K562 (cell line): ENCODE measurements at regions not wholly inside any gene's neighbourhood (a gene's known extent, or its start where the extent isn't known, plus 50 kb on each side); places are given as distances from the start of the nearest gene placed in this dataset.

Experiments used
- ATAC-seq: fragments of 200-7000 bp; cut with Tn5 transposase; 3 replicates; pipeline ENCODE4 v1.9.1; 2020; ENCODE audit warnings: moderate library complexity
- BruUV-seq: library from RNA; stranded (reverse); fragments of 400-500 nt; replicated peaks from 2 replicates; lab custom pipeline; 2021; lab: Mats Ljungman, UMichigan
- CTCF ChIA-PET: fragments of 300-600 bp; formaldehyde crosslinking; extraction: SDS; loops from one replicate; lab custom pipeline; 2021; ENCODE audit warnings: low intra/inter-chr PET ratio; lab: Yijun Ruan, JAX
- POLR2A ChIA-PET: fragments of 300-600, 350-650 bp; sonication (Branson Sonifier 250); formaldehyde crosslinking; extraction: SDS; loops from one replicate; lab custom pipeline; 2021; ENCODE audit warnings: antibody characterized with exemption, inconsistent platforms; lab: Yijun Ruan, JAX
- DNase-seq, 4 experiments: peaks; one replicate each; pipeline versions ENCODE4 v3.0.0 to v3.0.0-alpha.2; 2011 to 2018; ENCODE audit warnings: low spot score in 3 of 4, mixed read lengths in 3 of 4; ENCODE audit errors: extremely low read depth in 1 of 4
- FAIRE-seq: peaks from 2 replicates; lab custom pipeline; 2011; peaks lifted over from hg19 to GRCh38; lab: Jason Lieb, UNC
- H2AFZ ChIP-seq: 2 replicates; pipeline ENCODE4 v1.6.0; 2011; ENCODE audit warnings: low read depth, low read length, control low read depth, inconsistent platforms
- H3K27ac ChIP-seq: fragments of 200-600 bp; 3 replicates; pipeline ENCODE4 v1.8.0; 2011; ENCODE audit warnings: low read depth, mild to moderate bottlenecking, control low read depth, inconsistent platforms, low read length, moderate library complexity, mixed read lengths; ENCODE audit errors: extremely low read depth
- H3K27me3 ChIP-seq, 2 experiments: fragments of 300-600 bp in 1 of 2; 2 replicates in 1 of 2; 3 replicates in 1 of 2; pipeline versions ENCODE4 v1.6.0 to v1.8.0; 2011; ENCODE audit warnings: inconsistent platforms in 2 of 2, low read length in 2 of 2, mild to moderate bottlenecking in 1 of 2, mixed read lengths in 1 of 2, moderate library complexity in 1 of 2; ENCODE audit not compliant: control insufficient read depth in 2 of 2, insufficient read depth in 2 of 2
- H3K36me3 ChIP-seq: fragments of 300-600 bp; 3 replicates; pipeline ENCODE4 v1.8.0; 2011; ENCODE audit warnings: mild to moderate bottlenecking, low read length, inconsistent platforms; ENCODE audit not compliant: control insufficient read depth, insufficient read depth
- H3K4me1 ChIP-seq, 2 experiments: fragments of 200-600 bp in 1 of 2; replicated peaks in 1 of 2; 2 replicates in 1 of 2; 3 replicates in 1 of 2; pipeline versions ENCODE4 v1.5.1 to v1.8.0; 2011; ENCODE audit warnings: inconsistent platforms in 2 of 2, low read length in 2 of 2, mild to moderate bottlenecking in 1 of 2, mixed read lengths in 1 of 2, moderate library complexity in 1 of 2; ENCODE audit not compliant: control insufficient read depth in 2 of 2, insufficient read depth in 2 of 2
- H3K4me2 ChIP-seq: 2 replicates; pipeline ENCODE4 v1.6.1; 2011; ENCODE audit warnings: low read length, control low read depth, inconsistent platforms, mixed read lengths; ENCODE audit not compliant: insufficient read depth
- H3K4me3 ChIP-seq: fragments of 200-600 bp; sonication (generic), shearing (Covaris generic); 2 replicates; pipeline ENCODE4 v1.5.1; 2016; ENCODE audit warnings: control low read depth, inconsistent platforms
- H3K79me2 ChIP-seq: fragments of 200-600 bp; 3 replicates; pipeline ENCODE4 v1.8.0; 2011; ENCODE audit warnings: low read length, inconsistent platforms; ENCODE audit not compliant: control insufficient read depth, insufficient read depth
- H3K9ac ChIP-seq, 2 experiments: 2 replicates each; pipeline versions ENCODE4 v1.6.0 to v1.6.1; 2011; ENCODE audit warnings: low read depth in 2 of 2, low read length in 2 of 2, control low read depth in 1 of 2, inconsistent platforms in 1 of 2, mild to moderate bottlenecking in 1 of 2, mixed read lengths in 1 of 2; ENCODE audit not compliant: insufficient read depth in 1 of 2
- H3K9me1 ChIP-seq: one replicate; pipeline ENCODE4 v1.6.0; 2011; ENCODE audit warnings: inconsistent platforms, mild to moderate bottlenecking, low read length, moderate library complexity; ENCODE audit not compliant: control insufficient read depth, insufficient read depth
- H3K9me3 ChIP-seq: replicated peaks from 2 replicates; pipeline ENCODE4 v1.5.1; 2011; ENCODE audit warnings: low read depth, low read length, inconsistent platforms; ENCODE audit not compliant: control insufficient read depth, insufficient read depth
- H4K20me1 ChIP-seq: replicated peaks from 2 replicates; pipeline ENCODE4 v1.6.1; 2011; ENCODE audit warnings: low read length, inconsistent platforms, mixed read lengths; ENCODE audit not compliant: control insufficient read depth, insufficient read depth
- SMC3 ChIP-seq: conservative IDR thresholded peaks from 2 replicates; pipeline ENCODE4 v1.6.1; 2011; ENCODE audit warnings: low read depth, low read length, improper control_type of control experiment; ENCODE audit not compliant: insufficient read depth
- TCF7L2 ChIP-seq: fragments of 150-350 bp; IDR thresholded peaks from 2 replicates; pipeline ENCODE4 v1.6.1; 2016; ENCODE audit warnings: low read depth, mild to moderate bottlenecking, low read length, moderate library complexity
- YY1 ChIP-seq, 3 experiments: IDR thresholded peaks; 2 replicates each; pipeline ENCODE4 v1.6.1; 2011; ENCODE audit warnings: low read length in 2 of 3, mild to moderate bottlenecking in 2 of 3, moderate library complexity in 2 of 3, borderline replicate concordance in 1 of 3, control low read depth in 1 of 3, low read depth in 1 of 3; ENCODE audit not compliant: insufficient read depth in 3 of 3, insufficient replicate concordance in 2 of 3, control insufficient read depth in 1 of 3, insufficient read length in 1 of 3; ENCODE audit errors: extremely low read depth in 1 of 3
- ZKSCAN8 ChIP-seq: fragments of 200-800 bp; sonication (Bioruptor generic); IDR thresholded peaks from 2 replicates; pipeline ENCODE4 v1.6.1; 2016; ENCODE audit warnings: missing genetic modification characterization, missing compliant biosample characterization
- WGBS: fragments of 100-300 bp; shearing (Covaris generic); methylation state at CpG from one replicate; pipeline ENCODE4 v1.1.6; 2016; ENCODE audit warnings: low coverage, mixed read lengths; ENCODE audit not compliant: insufficient coverage; ENCODE audit errors: missing lambda C conversion rate; 5-methylcytosine and 5-hydroxymethylcytosine counted together
- in situ Hi-C: fragments of 300-500 bp; cut with MboI; formaldehyde crosslinking; loops from 4 replicates; pipeline ENCODE4 v1.15.0; 2018; ENCODE audit warnings: inconsistent platforms, mixed read lengths
- intact Hi-C: fragments of 100-400 bp; cut with micrococcal nuclease; formaldehyde crosslinking; loops from 2 replicates; pipeline ENCODE4 v1.14.2; 2022
- TF ChIP-seq, protein P1 (sequence below), 3 experiments: IDR thresholded peaks in 2 of 3; conservative IDR thresholded peaks in 1 of 3; 2 replicates each; pipeline ENCODE4 v1.5.1; 2011 to 2012; ENCODE audit warnings: low read length in 3 of 3, mild to moderate bottlenecking in 3 of 3, control low read depth in 2 of 3, improper control_type of control experiment in 1 of 3, inconsistent platforms in 1 of 3, low read depth in 1 of 3, mixed read lengths in 1 of 3, moderate library complexity in 1 of 3; ENCODE audit not compliant: insufficient read depth in 2 of 3

DNA sequence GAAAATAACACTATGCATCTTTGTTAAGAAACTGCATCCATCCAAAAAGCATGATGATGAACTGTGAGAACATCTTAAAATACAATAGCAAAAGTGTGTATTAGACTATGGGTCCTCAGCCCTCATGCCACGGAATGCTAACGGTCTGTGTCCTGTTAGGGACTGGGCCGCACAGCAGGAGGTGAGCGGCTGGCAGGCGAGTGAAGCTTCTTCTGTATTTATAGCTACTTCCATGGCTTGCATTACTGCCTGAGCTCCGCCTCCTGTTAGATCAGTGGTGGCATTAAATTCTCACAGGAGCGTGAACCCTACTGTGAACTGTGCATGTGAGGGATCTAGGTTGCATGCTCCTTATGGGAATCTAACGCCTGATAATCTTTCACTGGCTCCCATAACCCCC lies 129.8 kb downstream of the NXNL2 start (continued):
- TF ChIP-seq TCF7L2 (no peak), ZKSCAN8 (CRISPR knock-in tag) (no peak)
- TF ChIP-seq, all 486 proteins: peak for 0

DNA sequence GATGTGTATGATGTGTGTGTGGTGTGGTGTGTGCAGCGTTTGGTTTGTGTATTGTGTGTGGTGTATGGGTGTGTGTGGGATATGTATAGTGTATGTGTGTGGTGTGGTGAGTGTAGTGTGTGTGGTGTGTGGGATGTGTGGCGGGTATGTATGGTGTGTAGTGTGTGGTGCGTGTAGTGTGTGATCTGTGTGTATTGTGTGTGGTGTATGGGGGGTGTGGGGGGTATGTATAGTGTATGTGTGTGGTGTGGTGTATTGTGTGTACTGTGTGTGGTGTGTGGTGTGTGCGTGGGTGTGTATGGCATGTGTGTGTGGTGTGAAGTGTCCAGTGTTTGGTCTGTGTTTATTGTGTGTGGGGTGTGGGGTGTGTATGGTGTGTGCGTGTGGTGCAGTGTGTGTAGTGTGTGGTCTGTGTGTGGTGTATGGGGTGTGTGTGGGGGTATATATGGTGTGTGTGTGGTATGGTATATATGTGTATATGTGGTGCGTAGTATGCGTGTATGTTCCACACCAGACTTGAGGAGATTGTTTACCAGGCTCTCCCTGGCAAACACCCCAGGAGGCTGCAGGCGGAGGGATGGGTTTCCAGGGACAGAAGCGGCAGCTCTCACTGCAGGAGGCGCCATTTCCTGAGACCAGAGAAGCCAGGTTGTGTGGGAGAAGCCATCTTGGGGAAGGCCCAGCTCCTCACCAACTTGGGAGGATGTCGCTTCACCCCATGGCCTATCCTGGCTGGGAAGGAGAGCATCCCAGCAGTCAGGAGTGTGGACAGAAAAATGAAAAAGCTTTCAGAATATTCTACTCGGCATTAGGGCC lies 138.1 kb downstream of the NXNL2 start:
- H3K4me3 ChIP-seq: no peak overlapping the region
- ChIA-PET POLR2A (no interaction called here), CTCF (no interaction called here)
- in situ Hi-C loops: no loop called here
- H3K36me3 ChIP-seq: no peaks in the 10 kb centered on the region
- BruUV-seq: no TSS peak
- no peak overlapping the region for H3K27ac ChIP-seq
- H3K9me3 ChIP-seq: no peaks in the 10 kb centered on the region
- no peaks in the 10 kb centered on the region for H3K4me1 ChIP-seq
- intact Hi-C loops: no loop called here
- no peaks in the 10 kb centered on the region for H4K20me1 ChIP-seq
- 46% methylated on average over 5 of the region's 12 CpGs for WGBS
- no peaks in the 10 kb centered on the region for H3K9me1 ChIP-seq
- no peak for DNase-seq
- FAIRE-seq: no peak
- H3K9ac ChIP-seq: no peak overlapping the region
- no peaks in the 10 kb centered on the region for H3K79me2 ChIP-seq
- H3K27me3 ChIP-seq: peaks cover 0 to 8% of the 10 kb centered on the region in 2 experiments; a peak in 1 of 5 replicates
- no peak for ATAC-seq
- no peak overlapping the region for H3K4me2 ChIP-seq
- H2AFZ ChIP-seq: no peak overlapping the region
- TF ChIP-seq, protein P1, sequence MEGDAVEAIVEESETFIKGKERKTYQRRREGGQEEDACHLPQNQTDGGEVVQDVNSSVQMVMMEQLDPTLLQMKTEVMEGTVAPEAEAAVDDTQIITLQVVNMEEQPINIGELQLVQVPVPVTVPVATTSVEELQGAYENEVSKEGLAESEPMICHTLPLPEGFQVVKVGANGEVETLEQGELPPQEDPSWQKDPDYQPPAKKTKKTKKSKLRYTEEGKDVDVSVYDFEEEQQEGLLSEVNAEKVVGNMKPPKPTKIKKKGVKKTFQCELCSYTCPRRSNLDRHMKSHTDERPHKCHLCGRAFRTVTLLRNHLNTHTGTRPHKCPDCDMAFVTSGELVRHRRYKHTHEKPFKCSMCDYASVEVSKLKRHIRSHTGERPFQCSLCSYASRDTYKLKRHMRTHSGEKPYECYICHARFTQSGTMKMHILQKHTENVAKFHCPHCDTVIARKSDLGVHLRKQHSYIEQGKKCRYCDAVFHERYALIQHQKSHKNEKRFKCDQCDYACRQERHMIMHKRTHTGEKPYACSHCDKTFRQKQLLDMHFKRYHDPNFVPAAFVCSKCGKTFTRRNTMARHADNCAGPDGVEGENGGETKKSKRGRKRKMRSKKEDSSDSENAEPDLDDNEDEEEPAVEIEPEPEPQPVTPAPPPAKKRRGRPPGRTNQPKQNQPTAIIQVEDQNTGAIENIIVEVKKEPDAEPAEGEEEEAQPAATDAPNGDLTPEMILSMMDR (IDR thresholded peaks at IDR 0.05 in 2 of 3, conservative IDR thresholded peaks at IDR 0.05 in 1 of 3; ENCODE audit: insufficient read depth in 2 of 3, low read depth in 1 of 3, low read length in 3 of 3): peak in 1 of 3 experiments; percentile 20; a peak in 1 of 6 replicates
- peak in 1 of 3 experiments; percentile 81 for TF ChIP-seq YY1 (IDR thresholded peaks at IDR 0.05; ENCODE audit: borderline replicate concordance in 1 of 3, control insufficient read depth in 1 of 3, extremely low read depth in 1 of 3, insufficient read depth in 3 of 3, insufficient read length in 1 of 3, insufficient replicate concordance in 2 of 3, low read depth in 1 of 3, low read length in 2 of 3)
- no peak for TF ChIP-seq SMC3
